Astrocyte (in vitro differentiated cells and primary cell): ENCODE measurements at regions not wholly inside any gene's neighbourhood (a gene's known extent, or its start where the extent isn't known, plus 50 kb on each side); places are given as distances from the start of the nearest gene placed in this dataset.

ENCODE experiments used
- DNase-seq: peaks from one replicate; pipeline ENCODE4 v3.0.0-alpha.2; 2010; ENCODE audit warnings: low read depth
- FAIRE-seq: peaks from 2 replicates; lab custom pipeline; 2011; peaks lifted over from hg19 to GRCh38; lab: Jason Lieb, UNC
- H2AFZ ChIP-seq: 2 replicates; pipeline ENCODE4 v1.6.0; 2012; ENCODE audit warnings: low read depth, low read length, inconsistent platforms
- H3K27ac ChIP-seq: 2 replicates; pipeline ENCODE4 v1.5.1; 2011; ENCODE audit warnings: low read depth, low read length, inconsistent platforms
- H3K27me3 ChIP-seq: 2 replicates; pipeline ENCODE4 v1.6.0; 2011; ENCODE audit warnings: low read length, inconsistent platforms; ENCODE audit not compliant: insufficient read depth
- H3K36me3 ChIP-seq: 2 replicates; pipeline ENCODE4 v1.5.1; 2011; ENCODE audit warnings: low read length, inconsistent platforms; ENCODE audit not compliant: insufficient read depth
- H3K4me1 ChIP-seq: 2 replicates; pipeline ENCODE4 v1.5.1; 2011; ENCODE audit warnings: low read length, inconsistent platforms; ENCODE audit not compliant: insufficient read depth
- H3K4me2 ChIP-seq: 2 replicates; pipeline ENCODE4 v1.6.0; 2012; ENCODE audit warnings: low read length, inconsistent platforms
- H3K4me3 ChIP-seq: 2 replicates; pipeline ENCODE4 v1.5.1; 2011; ENCODE audit warnings: low read depth, mild to moderate bottlenecking, low read length, inconsistent platforms; ENCODE audit not compliant: insufficient read depth
- H3K79me2 ChIP-seq: 2 replicates; pipeline ENCODE4 v1.6.0; 2012; ENCODE audit warnings: mild to moderate bottlenecking, low read length, inconsistent platforms; ENCODE audit not compliant: insufficient read depth
- H3K9ac ChIP-seq: 2 replicates; pipeline ENCODE4 v1.6.0; 2012; ENCODE audit warnings: mild to moderate bottlenecking, low read length, inconsistent platforms
- H3K9me3 ChIP-seq: 2 replicates; pipeline ENCODE4 v1.5.1; 2012; ENCODE audit warnings: low read depth, mild to moderate bottlenecking, low read length, inconsistent platforms; ENCODE audit not compliant: insufficient read depth
- H4K20me1 ChIP-seq: 2 replicates; pipeline ENCODE4 v1.6.0; 2012; ENCODE audit warnings: low read length, inconsistent platforms; ENCODE audit not compliant: insufficient read depth
- H3K27ac Mint-ChIP-seq: one replicate; pipeline ENCODE4 v1.8.0; 2021; ENCODE audit warnings: mild to moderate bottlenecking, mixed read lengths; ENCODE audit not compliant: unreplicated experiment
- H3K27me3 Mint-ChIP-seq: one replicate; pipeline ENCODE4 v1.8.0; 2021; ENCODE audit warnings: low read depth, mixed read lengths; ENCODE audit not compliant: unreplicated experiment
- H3K36me3 Mint-ChIP-seq: one replicate; pipeline ENCODE4 v1.8.0; 2021; ENCODE audit warnings: low read depth, mixed read lengths; ENCODE audit not compliant: unreplicated experiment
- H3K4me1 Mint-ChIP-seq: one replicate; pipeline ENCODE4 v1.8.0; 2021; ENCODE audit warnings: low read depth, mixed read lengths; ENCODE audit not compliant: unreplicated experiment
- H3K4me3 Mint-ChIP-seq: one replicate; pipeline ENCODE4 v1.8.0; 2021; ENCODE audit warnings: mild to moderate bottlenecking, moderate library complexity, mixed read lengths; ENCODE audit not compliant: unreplicated experiment
- H3K9me3 Mint-ChIP-seq: one replicate; pipeline ENCODE4 v1.8.0; 2021; ENCODE audit warnings: mild to moderate bottlenecking, mixed read lengths; ENCODE audit not compliant: unreplicated experiment
- EZH2 ChIP-seq: IDR thresholded peaks from 2 replicates; pipeline ENCODE4 v1.6.1; 2012; ENCODE audit warnings: mild to moderate bottlenecking, low read length, inconsistent platforms; ENCODE audit not compliant: insufficient read depth
- TF ChIP-seq, protein P1 (sequence below): IDR thresholded peaks from 2 replicates; pipeline ENCODE4 v1.5.1; 2011; ENCODE audit warnings: low read depth, mild to moderate bottlenecking, inconsistent platforms, low read length, moderate library complexity; ENCODE audit not compliant: insufficient read depth

DNA sequence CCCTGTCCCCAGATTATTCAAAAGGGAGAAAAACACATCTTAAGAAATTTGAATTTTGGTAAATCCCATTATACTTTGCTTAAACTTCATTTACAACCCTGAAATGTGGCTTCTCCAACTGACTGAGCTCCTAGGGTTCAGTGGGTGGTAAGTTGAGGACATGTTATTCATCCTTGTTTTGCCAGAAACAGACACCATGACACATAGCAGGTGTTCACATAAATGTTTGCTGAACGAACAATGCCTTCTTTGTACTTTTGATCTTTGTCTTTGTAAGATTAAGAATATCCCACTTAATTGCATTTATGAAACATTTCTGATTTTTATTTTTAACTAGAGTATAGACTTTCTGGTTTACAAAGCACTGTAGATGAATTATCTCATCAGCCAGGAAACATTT, 209.7 kb downstream of the GPAM start:
- TF ChIP-seq EZH2 = no peak
- TF ChIP-seq, protein P1, sequence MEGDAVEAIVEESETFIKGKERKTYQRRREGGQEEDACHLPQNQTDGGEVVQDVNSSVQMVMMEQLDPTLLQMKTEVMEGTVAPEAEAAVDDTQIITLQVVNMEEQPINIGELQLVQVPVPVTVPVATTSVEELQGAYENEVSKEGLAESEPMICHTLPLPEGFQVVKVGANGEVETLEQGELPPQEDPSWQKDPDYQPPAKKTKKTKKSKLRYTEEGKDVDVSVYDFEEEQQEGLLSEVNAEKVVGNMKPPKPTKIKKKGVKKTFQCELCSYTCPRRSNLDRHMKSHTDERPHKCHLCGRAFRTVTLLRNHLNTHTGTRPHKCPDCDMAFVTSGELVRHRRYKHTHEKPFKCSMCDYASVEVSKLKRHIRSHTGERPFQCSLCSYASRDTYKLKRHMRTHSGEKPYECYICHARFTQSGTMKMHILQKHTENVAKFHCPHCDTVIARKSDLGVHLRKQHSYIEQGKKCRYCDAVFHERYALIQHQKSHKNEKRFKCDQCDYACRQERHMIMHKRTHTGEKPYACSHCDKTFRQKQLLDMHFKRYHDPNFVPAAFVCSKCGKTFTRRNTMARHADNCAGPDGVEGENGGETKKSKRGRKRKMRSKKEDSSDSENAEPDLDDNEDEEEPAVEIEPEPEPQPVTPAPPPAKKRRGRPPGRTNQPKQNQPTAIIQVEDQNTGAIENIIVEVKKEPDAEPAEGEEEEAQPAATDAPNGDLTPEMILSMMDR = no peak

DNA sequence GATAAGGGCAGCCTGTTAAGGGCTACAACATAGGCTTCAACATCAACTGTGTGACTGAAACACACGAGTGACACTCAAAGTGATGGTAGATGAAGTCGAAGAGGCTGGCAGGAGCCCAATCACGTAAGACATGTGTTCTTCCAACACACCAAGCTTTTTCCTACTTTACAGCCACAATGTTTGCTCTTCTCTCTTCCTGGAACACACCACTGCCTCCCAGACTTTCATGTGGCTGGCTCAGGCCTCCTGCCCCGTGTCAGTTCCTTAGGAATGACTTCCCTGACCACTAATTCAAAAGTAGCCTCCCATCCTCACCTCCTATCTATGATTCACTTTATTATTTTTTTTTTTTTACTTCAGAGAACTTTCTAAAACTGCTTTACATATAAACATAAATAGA, 209.2 kb downstream of the GPAM start:
- Histone ChIP-seq H3K27me3 (no peaks in the 10 kb centered on the region), H3K79me2 (no peaks in the 10 kb centered on the region), H3K9ac (no peak overlapping the region), H3K4me2 (no peak overlapping the region), H2AFZ (no peak overlapping the region), H3K4me3 (no peak overlapping the region), H4K20me1 (no peaks in the 10 kb centered on the region), H3K36me3 (no peaks in the 10 kb centered on the region), H3K9me3 (no peaks in the 10 kb centered on the region), H3K4me1 (no peaks in the 10 kb centered on the region), H3K27ac (no peak overlapping the region)
- peaks cover 6% of the 10 kb centered on the region for H3K27me3 Mint-ChIP-seq
- DNase-seq (no peak), FAIRE-seq (no peak)
- no peak overlapping the region for H3K27ac Mint-ChIP-seq
- no peaks in the 10 kb centered on the region for H3K9me3 Mint-ChIP-seq
- H3K4me1 Mint-ChIP-seq = peaks cover 5% of the 10 kb centered on the region
- TF ChIP-seq EZH2 = no peak
- TF ChIP-seq, protein P1 = no peak
- no peak overlapping the region for H3K4me3 Mint-ChIP-seq
- no peaks in the 10 kb centered on the region for H3K36me3 Mint-ChIP-seq

More for the DNA sequence above, 209.7 kb downstream of the GPAM start:
- H3K4me3 ChIP-seq = no peak overlapping the region
- FAIRE-seq (no peak), DNase-seq (no peak)
- no peaks in the 10 kb centered on the region for H3K4me1 ChIP-seq
- H3K79me2 ChIP-seq = no peaks in the 10 kb centered on the region
- Mint-ChIP-seq H3K9me3 (no peaks in the 10 kb centered on the region), H3K27ac (no peak overlapping the region), H3K4me1 (peaks cover 5% of the 10 kb centered on the region), H3K36me3 (no peaks in the 10 kb centered on the region), H3K27me3 (peaks cover 6% of the 10 kb centered on the region), H3K4me3 (no peak overlapping the region)
- H3K36me3 ChIP-seq = no peaks in the 10 kb centered on the region
- H3K9ac ChIP-seq = no peak overlapping the region
- no peak overlapping the region for H3K4me2 ChIP-seq
- no peaks in the 10 kb centered on the region for H3K27me3 ChIP-seq
- H3K9me3 ChIP-seq = no peaks in the 10 kb centered on the region
- no peak overlapping the region for H2AFZ ChIP-seq
- H4K20me1 ChIP-seq = no peaks in the 10 kb centered on the region
- no peak overlapping the region for H3K27ac ChIP-seq

DNA sequence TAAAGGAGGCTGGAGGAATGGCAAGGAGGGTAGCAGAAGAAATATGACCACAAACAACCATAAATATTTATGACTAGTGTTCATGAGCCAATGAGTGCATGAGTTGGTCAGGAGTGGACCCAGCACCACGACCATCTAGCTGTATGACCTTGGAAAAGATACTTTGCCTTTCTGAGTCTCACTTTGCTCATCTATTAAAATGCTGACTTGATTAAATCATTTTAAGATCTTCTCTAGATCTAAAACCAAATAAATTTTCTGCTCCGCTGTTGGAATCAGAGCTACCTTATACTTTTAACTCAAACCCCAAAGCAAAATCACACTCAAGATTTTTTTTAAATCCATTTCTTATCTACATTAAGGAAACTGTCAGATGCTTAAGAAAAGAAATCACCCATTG, 207.0 kb downstream of the GPAM start:
- Histone ChIP-seq H3K27me3 (no peaks in the 10 kb centered on the region), H3K27ac (no peak overlapping the region), H3K4me3 (no peak overlapping the region), H3K36me3 (no peaks in the 10 kb centered on the region), H3K4me2 (no peak overlapping the region), H2AFZ (no peak overlapping the region), H3K4me1 (no peaks in the 10 kb centered on the region), H3K79me2 (no peaks in the 10 kb centered on the region), H3K9me3 (no peaks in the 10 kb centered on the region), H4K20me1 (no peaks in the 10 kb centered on the region), H3K9ac (no peak overlapping the region)
- peaks cover 5% of the 10 kb centered on the region for H3K4me1 Mint-ChIP-seq
- no peak overlapping the region for H3K4me3 Mint-ChIP-seq
- H3K27me3 Mint-ChIP-seq = peaks cover 6% of the 10 kb centered on the region
- H3K9me3 Mint-ChIP-seq = no peaks in the 10 kb centered on the region
- TF ChIP-seq EZH2 = no peak
- TF ChIP-seq, protein P1 = no peak
- DNase-seq (no peak), FAIRE-seq (no peak)
- H3K36me3 Mint-ChIP-seq = no peaks in the 10 kb centered on the region
- H3K27ac Mint-ChIP-seq = no peak overlapping the region
